Mononuclear cell (primary cell): ENCODE measurements at regions not wholly inside any gene's neighbourhood (a gene's known extent, or its start where the extent isn't known, plus 50 kb on each side); places are given as distances from the start of the nearest gene placed in this dataset.

Source experiments
- H3K27me3 ChIP-seq: 2 replicates; pipeline ENCODE4 v1.6.0; 2011; ENCODE audit warnings: low read length, control low read depth; ENCODE audit not compliant: insufficient read depth
- H3K4me1 ChIP-seq: 2 replicates; pipeline ENCODE4 v1.5.1; 2011; ENCODE audit warnings: mild to moderate bottlenecking, low read length, control low read depth; ENCODE audit not compliant: insufficient read depth
- H3K4me3 ChIP-seq: 2 replicates; pipeline ENCODE4 v1.5.1; 2011; ENCODE audit warnings: mild to moderate bottlenecking, low read length, moderate library complexity
- H3K9me3 ChIP-seq: 2 replicates; pipeline ENCODE4 v1.5.1; 2011; ENCODE audit warnings: low read depth, mild to moderate bottlenecking, control low read depth, low read length

- Histone ChIP-seq H3K4me1 (no peaks in the 10 kb centered on the region), H3K4me3 (no peak overlapping the region), H3K27me3 (no peaks in the 10 kb centered on the region), H3K9me3 (no peaks in the 10 kb centered on the region)
Measured at GRCh38 chr18:71878226-71878625, 665.9 kb downstream of the CBLN2 start.

GRCh38 chr18:71873695-71874094, 670.4 kb downstream of the CBLN2 start:
- H3K4me1 ChIP-seq: no peaks in the 10 kb centered on the region

GRCh38 chr18:71865888-71866287, 678.3 kb downstream of the CBLN2 start:
- Histone ChIP-seq H3K9me3 (no peaks in the 10 kb centered on the region), H3K27me3 (no peaks in the 10 kb centered on the region), H3K4me1 (no peaks in the 10 kb centered on the region), H3K4me3 (no peak overlapping the region)

More at GRCh38 chr18:71873695-71874094, 670.4 kb downstream of the CBLN2 start:
- H3K27me3 ChIP-seq: no peaks in the 10 kb centered on the region
- no peaks in the 10 kb centered on the region for H3K9me3 ChIP-seq
- no peak overlapping the region for H3K4me3 ChIP-seq

- Histone ChIP-seq H3K27me3 (no peaks in the 10 kb centered on the region), H3K9me3 (no peaks in the 10 kb centered on the region), H3K4me3 (no peak overlapping the region), H3K4me1 (no peaks in the 10 kb centered on the region)
Measured at GRCh38 chr18:71850602-71851001, 693.5 kb downstream of the CBLN2 start.

- Histone ChIP-seq H3K27me3 (no peaks in the 10 kb centered on the region), H3K4me3 (no peak overlapping the region), H3K9me3 (no peaks in the 10 kb centered on the region), H3K4me1 (no peaks in the 10 kb centered on the region)
Measured at GRCh38 chr18:71849407-71849806, 694.7 kb downstream of the CBLN2 start.

GRCh38 chr18:71846716-71847115, 697.4 kb downstream of the CBLN2 start:
- H3K4me1 ChIP-seq: no peaks in the 10 kb centered on the region
- H3K27me3 ChIP-seq: no peaks in the 10 kb centered on the region
- no peaks in the 10 kb centered on the region for H3K9me3 ChIP-seq
- no peak overlapping the region for H3K4me3 ChIP-seq

- no peaks in the 10 kb centered on the region for H3K9me3 ChIP-seq
- H3K4me3 ChIP-seq: no peak overlapping the region
- no peaks in the 10 kb centered on the region for H3K27me3 ChIP-seq
Measured at GRCh38 chr18:71844814-71845213, 699.3 kb downstream of the CBLN2 start.

GRCh38 chr18:71842666-71843065, 701.5 kb downstream of the CBLN2 start:
- no peaks in the 10 kb centered on the region for H3K9me3 ChIP-seq
- H3K27me3 ChIP-seq: no peaks in the 10 kb centered on the region
- H3K4me3 ChIP-seq: no peak overlapping the region
- no peaks in the 10 kb centered on the region for H3K4me1 ChIP-seq

More at GRCh38 chr18:71844814-71845213, 699.3 kb downstream of the CBLN2 start:
- no peaks in the 10 kb centered on the region for H3K4me1 ChIP-seq

GRCh38 chr18:71837547-71837946, 706.6 kb downstream of the CBLN2 start:
- H3K9me3 ChIP-seq: no peaks in the 10 kb centered on the region
- no peaks in the 10 kb centered on the region for H3K4me1 ChIP-seq
- H3K4me3 ChIP-seq: no peak overlapping the region
- no peaks in the 10 kb centered on the region for H3K27me3 ChIP-seq

GRCh38 chr18:71832946-71833617, 711.1 kb downstream of the CBLN2 start:
- Histone ChIP-seq H3K27me3 (no peaks in the 10 kb centered on the region), H3K4me3 (no peak overlapping the region), H3K4me1 (no peaks in the 10 kb centered on the region), H3K9me3 (no peaks in the 10 kb centered on the region)

- no peaks in the 10 kb centered on the region for H3K9me3 ChIP-seq
- no peaks in the 10 kb centered on the region for H3K4me1 ChIP-seq
- no peaks in the 10 kb centered on the region for H3K27me3 ChIP-seq
Measured at GRCh38 chr18:71831039-71831438, 713.1 kb downstream of the CBLN2 start.

GRCh38 chr18:71827301-71827700, 716.8 kb downstream of the CBLN2 start:
- Histone ChIP-seq H3K9me3 (no peaks in the 10 kb centered on the region), H3K4me3 (no peak overlapping the region), H3K27me3 (no peaks in the 10 kb centered on the region), H3K4me1 (no peaks in the 10 kb centered on the region)

More at GRCh38 chr18:71831039-71831438, 713.1 kb downstream of the CBLN2 start:
- H3K4me3 ChIP-seq: no peak overlapping the region

GRCh38 chr18:71815305-71815704, 728.8 kb downstream of the CBLN2 start:
- Histone ChIP-seq H3K27me3 (no peaks in the 10 kb centered on the region), H3K9me3 (no peaks in the 10 kb centered on the region), H3K4me3 (no peak overlapping the region), H3K4me1 (no peaks in the 10 kb centered on the region)

- Histone ChIP-seq H3K4me1 (no peaks in the 10 kb centered on the region), H3K4me3 (no peak overlapping the region), H3K27me3 (no peaks in the 10 kb centered on the region), H3K9me3 (no peaks in the 10 kb centered on the region)
Measured at GRCh38 chr18:71809711-71810110, 734.4 kb downstream of the CBLN2 start.

GRCh38 chr18:71808616-71809015, 735.5 kb downstream of the CBLN2 start:
- H3K9me3 ChIP-seq: no peaks in the 10 kb centered on the region
- no peak overlapping the region for H3K4me3 ChIP-seq
- no peaks in the 10 kb centered on the region for H3K4me1 ChIP-seq

GRCh38 chr18:71807586-71807985, 736.6 kb downstream of the CBLN2 start:
- Histone ChIP-seq H3K4me1 (no peaks in the 10 kb centered on the region), H3K4me3 (no peak overlapping the region), H3K27me3 (no peaks in the 10 kb centered on the region), H3K9me3 (no peaks in the 10 kb centered on the region)

More at GRCh38 chr18:71808616-71809015, 735.5 kb downstream of the CBLN2 start:
- H3K27me3 ChIP-seq: no peaks in the 10 kb centered on the region
